ENCODE measurements at regions not wholly inside any gene's neighbourhood (a gene's known extent, or its start where the extent isn't known, plus 50 kb on each side); places are given as distances from the start of the nearest gene placed in this dataset.
"Not testable (repeated sequence)": the region's sequence is repeated elsewhere in the genome, so short reads cannot be mapped to it uniquely, and the experiment has no call there.

DNA sequence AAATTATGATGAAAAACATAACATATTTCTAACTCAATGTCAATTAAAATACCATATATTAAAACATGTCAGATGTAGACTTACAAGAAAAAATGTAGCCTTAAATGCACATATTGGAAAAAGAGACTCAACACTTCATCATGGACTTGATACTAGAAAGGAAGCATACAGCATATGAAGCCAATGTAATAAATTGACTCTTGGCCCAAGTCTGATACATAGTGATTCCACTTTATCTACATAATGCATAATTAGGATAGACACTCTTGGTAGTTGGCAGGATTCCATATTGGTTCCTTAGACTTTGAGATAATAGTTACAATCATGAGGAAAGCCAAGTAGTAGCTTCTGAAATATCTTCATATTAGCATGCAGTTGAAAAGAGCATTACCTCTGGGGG, 1067.0 kb downstream of the PCDH17 start:
- Histone ChIP-seq H3K36me3 (no peaks in the 10 kb centered on the region), H3K9me3 (no peaks in the 10 kb centered on the region), H3K27ac (no peak overlapping the region), H3K4me1 (replicated peaks) (no peaks in the 10 kb centered on the region), H3K27me3 (replicated peaks; ENCODE audit: insufficient read depth) (no peaks in the 10 kb centered on the region), H3K4me3 (no peak overlapping the region)
- no peak for DNase-seq (ENCODE audit: low spot score)
- TF ChIP-seq POLR2AphosphoS5 (IDR thresholded peaks at IDR 0.05) (no peak), POLR2A (IDR thresholded peaks at IDR 0.05) (no peak)
- TF ChIP-seq, protein P1, sequence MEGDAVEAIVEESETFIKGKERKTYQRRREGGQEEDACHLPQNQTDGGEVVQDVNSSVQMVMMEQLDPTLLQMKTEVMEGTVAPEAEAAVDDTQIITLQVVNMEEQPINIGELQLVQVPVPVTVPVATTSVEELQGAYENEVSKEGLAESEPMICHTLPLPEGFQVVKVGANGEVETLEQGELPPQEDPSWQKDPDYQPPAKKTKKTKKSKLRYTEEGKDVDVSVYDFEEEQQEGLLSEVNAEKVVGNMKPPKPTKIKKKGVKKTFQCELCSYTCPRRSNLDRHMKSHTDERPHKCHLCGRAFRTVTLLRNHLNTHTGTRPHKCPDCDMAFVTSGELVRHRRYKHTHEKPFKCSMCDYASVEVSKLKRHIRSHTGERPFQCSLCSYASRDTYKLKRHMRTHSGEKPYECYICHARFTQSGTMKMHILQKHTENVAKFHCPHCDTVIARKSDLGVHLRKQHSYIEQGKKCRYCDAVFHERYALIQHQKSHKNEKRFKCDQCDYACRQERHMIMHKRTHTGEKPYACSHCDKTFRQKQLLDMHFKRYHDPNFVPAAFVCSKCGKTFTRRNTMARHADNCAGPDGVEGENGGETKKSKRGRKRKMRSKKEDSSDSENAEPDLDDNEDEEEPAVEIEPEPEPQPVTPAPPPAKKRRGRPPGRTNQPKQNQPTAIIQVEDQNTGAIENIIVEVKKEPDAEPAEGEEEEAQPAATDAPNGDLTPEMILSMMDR (IDR thresholded peaks at IDR 0.05): no peak
- intact Hi-C loops (cut with DNase I): no loop called here

DNA sequence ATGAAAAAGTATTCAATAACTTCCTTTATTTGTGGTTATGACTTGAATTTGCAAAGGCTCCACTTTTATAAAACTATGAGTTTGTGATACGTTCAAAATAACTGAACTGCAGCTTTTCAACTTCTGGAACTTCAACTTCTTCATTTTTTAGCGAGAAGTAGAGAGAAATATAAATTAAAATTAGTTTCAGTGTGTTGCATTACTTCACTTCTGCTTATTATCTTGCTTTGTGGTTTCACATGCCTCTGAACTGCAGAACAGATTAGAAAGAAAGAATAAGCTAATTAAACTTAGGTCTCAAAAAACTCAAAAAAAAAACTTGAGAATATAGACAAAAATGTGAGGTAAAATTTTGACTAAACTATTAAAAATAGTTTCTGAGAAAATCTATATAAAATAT, 1073.4 kb downstream of the PCDH17 start:
- no peaks in the 10 kb centered on the region for H3K36me3 ChIP-seq
- H3K4me1 ChIP-seq (replicated peaks): no peaks in the 10 kb centered on the region
- no peak overlapping the region for H3K4me3 ChIP-seq
- intact Hi-C loops (cut with DNase I): no loop called here
- no peaks in the 10 kb centered on the region for H3K27me3 ChIP-seq (replicated peaks; ENCODE audit: insufficient read depth)
- DNase-seq (ENCODE audit: low spot score): no peak
- TF ChIP-seq POLR2AphosphoS5 (IDR thresholded peaks at IDR 0.05) (no peak), POLR2A (IDR thresholded peaks at IDR 0.05) (no peak)
- TF ChIP-seq, protein P1 (IDR thresholded peaks at IDR 0.05): no peak
- no peaks in the 10 kb centered on the region for H3K9me3 ChIP-seq
- no peak overlapping the region for H3K27ac ChIP-seq
- 65% methylated on average over 2 of the region's 2 CpGs for WGBS

DNA sequence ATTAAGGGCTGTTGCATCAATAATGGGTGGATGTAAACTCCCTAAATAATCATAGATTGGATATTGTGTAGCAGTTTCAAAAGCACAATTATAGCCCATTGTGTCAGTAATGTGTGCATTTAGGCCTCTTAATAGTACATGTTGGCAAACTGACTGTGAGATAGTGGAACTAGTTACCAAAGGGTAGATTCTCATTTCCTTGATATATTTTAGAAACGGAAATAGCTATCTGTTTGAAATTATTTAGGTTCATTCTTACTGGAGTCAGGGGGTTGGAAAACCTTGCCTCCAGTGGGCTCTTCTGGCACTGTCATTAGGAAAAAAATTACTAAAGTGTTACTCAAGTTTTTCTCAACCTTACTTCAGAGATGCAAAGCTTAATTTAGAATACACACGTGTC, 1074.9 kb downstream of the PCDH17 start:
- Histone ChIP-seq H3K4me1 (replicated peaks) (no peaks in the 10 kb centered on the region), H3K4me3 (no peak overlapping the region), H3K27me3 (replicated peaks; ENCODE audit: insufficient read depth) (no peaks in the 10 kb centered on the region), H3K9me3 (no peaks in the 10 kb centered on the region), H3K27ac (no peak overlapping the region), H3K36me3 (no peaks in the 10 kb centered on the region)
- intact Hi-C loops (cut with DNase I): no loop called here
- TF ChIP-seq POLR2A (IDR thresholded peaks at IDR 0.05): no peak
- TF ChIP-seq, protein P1 (IDR thresholded peaks at IDR 0.05): no peak
- TF ChIP-seq POLR2AphosphoS5 (IDR thresholded peaks at IDR 0.05): no peak
- DNase-seq (ENCODE audit: low spot score): no peak
- 72% methylated on average over 2 of the region's 2 CpGs for WGBS

DNA sequence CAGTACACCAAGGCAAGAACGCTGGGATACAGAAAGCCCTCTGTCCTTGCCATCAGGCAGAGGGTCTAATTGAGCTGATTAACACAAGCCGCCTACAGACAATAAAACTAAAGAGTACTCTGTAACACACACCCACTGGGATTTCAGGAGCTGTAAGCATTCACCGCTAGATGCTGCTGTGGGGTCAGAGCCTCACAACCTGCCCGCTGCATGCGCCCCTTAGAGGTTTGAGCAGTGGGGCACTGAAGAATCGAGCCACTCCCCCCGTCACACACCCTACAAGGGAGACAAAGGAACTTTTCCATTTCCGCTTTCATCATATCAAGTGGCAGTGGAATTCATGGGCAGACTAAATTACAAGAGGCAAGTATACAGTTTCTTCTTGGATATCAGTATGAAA, 1080.6 kb downstream of the PCDH17 start:
- Histone ChIP-seq H3K4me3 (no peak overlapping the region), H3K9me3 (no peaks in the 10 kb centered on the region), H3K4me1 (replicated peaks) (no peaks in the 10 kb centered on the region), H3K27me3 (replicated peaks; ENCODE audit: insufficient read depth) (no peaks in the 10 kb centered on the region), H3K27ac (no peak overlapping the region), H3K36me3 (no peaks in the 10 kb centered on the region)
- no peak for DNase-seq (ENCODE audit: low spot score)
- TF ChIP-seq POLR2A (IDR thresholded peaks at IDR 0.05) (no peak), POLR2AphosphoS5 (IDR thresholded peaks at IDR 0.05) (no peak)
- TF ChIP-seq, protein P1 (IDR thresholded peaks at IDR 0.05): no peak
- 70% methylated on average over 8 of the region's 8 CpGs for WGBS
- intact Hi-C loops (cut with DNase I): no loop called here

DNA sequence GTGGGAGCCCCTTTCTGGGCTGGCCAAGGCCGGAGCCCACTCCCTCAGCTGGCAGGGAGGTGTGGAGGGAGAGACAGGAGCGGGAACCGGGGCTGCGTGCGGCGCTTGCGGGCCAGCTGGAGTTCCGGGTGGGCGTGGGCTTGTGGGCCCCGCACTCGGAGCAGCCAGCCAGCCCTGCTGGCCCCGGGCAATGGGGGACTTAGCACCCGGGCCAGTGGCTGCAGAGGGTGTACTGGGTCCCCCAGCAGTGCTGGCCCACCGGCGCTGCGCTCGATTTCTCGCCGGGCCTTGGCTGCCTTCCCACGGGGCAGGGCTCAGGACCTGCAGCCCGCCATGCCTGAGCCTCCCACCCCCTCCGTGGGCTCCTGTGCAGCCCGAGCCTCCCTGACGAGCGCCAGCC, 1082.5 kb downstream of the PCDH17 start:
- H3K4me1 ChIP-seq (replicated peaks); H3K4me3 ChIP-seq; intact Hi-C loops (cut with DNase I); H3K27ac ChIP-seq; H3K27me3 ChIP-seq (replicated peaks; ENCODE audit: insufficient read depth); H3K36me3 ChIP-seq; DNase-seq (ENCODE audit: low spot score); H3K9me3 ChIP-seq: not testable (repeated sequence)
- WGBS: 80% methylated on average over 1 of the region's 25 CpGs

All from prostate gland (tissue), 2 donors.